NT2/D1 (cell line): ENCODE measurements at regions not wholly inside any gene's neighbourhood (a gene's known extent, or its start where the extent isn't known, plus 50 kb on each side); places are given as distances from the start of the nearest gene placed in this dataset.

Experiments used
- SUZ12 ChIP-seq: IDR thresholded peaks from 2 replicates; pipeline ENCODE4 v1.6.1; 2011; ENCODE audit not compliant: insufficient read length, insufficient read depth; ENCODE audit errors: extremely low read depth
- YY1 ChIP-seq: IDR thresholded peaks from 2 replicates; pipeline ENCODE4 v1.6.1; 2011; ENCODE audit not compliant: insufficient read length, insufficient read depth

DNA sequence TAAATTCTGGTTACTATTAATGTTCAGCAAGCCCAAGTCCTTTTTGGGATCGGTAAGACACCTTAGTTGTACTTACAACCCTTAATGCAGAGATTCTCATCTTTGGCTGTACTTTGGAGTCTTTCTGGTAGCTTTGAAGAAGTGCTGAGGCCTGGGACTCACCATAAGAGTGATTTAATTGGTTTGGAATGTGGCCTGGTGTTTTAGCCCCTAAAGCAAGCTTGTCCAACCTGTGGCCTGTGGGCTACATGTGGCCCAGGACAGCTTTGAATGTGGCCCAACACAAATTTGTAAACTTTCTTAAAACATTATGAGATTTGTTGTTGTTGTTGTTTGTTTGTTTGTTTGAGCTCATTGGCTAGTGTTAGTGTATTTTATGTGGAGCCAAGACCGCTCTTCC is 215.3 kb downstream of the ZIC5 start:
- TF ChIP-seq YY1 (no peak), SUZ12 (no peak)
